LNCaP clone FGC (cell line): ENCODE measurements at regions not wholly inside any gene's neighbourhood (a gene's known extent, or its start where the extent isn't known, plus 50 kb on each side); places are given as distances from the start of the nearest gene placed in this dataset.
"Not testable (repeated sequence)": the region's sequence is repeated elsewhere in the genome, so short reads cannot be mapped to it uniquely, and the experiment has no call there.

Source experiments
- DNase-seq: peaks from one replicate; pipeline ENCODE4 v3.0.0-alpha.2; 2011; ENCODE audit warnings: low read depth
- H3K4me3 ChIP-seq: 2 replicates; pipeline ENCODE4 v1.5.1; 2011; ENCODE audit warnings: mild to moderate bottlenecking, low read depth, low read length, control low read depth
- TF ChIP-seq, protein P1 (sequence below): IDR thresholded peaks from 2 replicates; pipeline ENCODE4 v1.5.1; 2012; ENCODE audit warnings: mild to moderate bottlenecking; ENCODE audit not compliant: control insufficient read depth, insufficient read depth; ENCODE audit errors: extremely low read depth

DNA sequence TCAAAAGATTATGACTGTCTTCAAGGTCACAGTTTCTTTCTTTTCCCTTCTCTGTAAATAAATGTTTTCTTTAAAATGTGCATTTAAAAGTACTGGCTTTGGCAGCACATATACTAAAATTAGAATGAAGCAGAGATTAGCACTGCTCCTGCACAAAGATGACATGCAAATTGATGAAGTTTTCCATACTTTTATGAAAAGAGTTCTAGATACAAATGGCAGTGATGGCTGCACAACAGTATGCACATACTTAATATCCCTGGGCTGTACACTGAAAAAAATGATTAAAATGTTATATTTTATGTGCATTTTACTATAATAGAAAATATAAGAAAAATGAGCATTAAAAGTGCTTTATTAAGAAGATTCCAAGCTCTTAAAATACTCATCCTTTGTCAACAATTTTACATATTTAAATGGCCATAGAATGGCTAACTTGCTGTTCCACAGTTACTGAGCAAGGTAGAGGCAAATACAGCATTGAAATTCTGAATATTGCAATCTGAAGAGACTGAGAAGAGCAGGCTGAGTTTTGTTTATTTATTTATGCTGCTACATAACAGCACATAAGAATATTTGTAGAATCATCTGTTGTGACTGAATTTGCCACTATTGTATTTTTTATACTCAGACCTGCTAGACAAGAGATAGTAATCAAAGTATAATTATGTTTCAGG is 117.8 kb downstream of the GPR37 start:
- H3K4me3 ChIP-seq, result no peak overlapping the region
- no peak for DNase-seq
- TF ChIP-seq, protein P1, sequence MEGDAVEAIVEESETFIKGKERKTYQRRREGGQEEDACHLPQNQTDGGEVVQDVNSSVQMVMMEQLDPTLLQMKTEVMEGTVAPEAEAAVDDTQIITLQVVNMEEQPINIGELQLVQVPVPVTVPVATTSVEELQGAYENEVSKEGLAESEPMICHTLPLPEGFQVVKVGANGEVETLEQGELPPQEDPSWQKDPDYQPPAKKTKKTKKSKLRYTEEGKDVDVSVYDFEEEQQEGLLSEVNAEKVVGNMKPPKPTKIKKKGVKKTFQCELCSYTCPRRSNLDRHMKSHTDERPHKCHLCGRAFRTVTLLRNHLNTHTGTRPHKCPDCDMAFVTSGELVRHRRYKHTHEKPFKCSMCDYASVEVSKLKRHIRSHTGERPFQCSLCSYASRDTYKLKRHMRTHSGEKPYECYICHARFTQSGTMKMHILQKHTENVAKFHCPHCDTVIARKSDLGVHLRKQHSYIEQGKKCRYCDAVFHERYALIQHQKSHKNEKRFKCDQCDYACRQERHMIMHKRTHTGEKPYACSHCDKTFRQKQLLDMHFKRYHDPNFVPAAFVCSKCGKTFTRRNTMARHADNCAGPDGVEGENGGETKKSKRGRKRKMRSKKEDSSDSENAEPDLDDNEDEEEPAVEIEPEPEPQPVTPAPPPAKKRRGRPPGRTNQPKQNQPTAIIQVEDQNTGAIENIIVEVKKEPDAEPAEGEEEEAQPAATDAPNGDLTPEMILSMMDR, result no peak

DNA sequence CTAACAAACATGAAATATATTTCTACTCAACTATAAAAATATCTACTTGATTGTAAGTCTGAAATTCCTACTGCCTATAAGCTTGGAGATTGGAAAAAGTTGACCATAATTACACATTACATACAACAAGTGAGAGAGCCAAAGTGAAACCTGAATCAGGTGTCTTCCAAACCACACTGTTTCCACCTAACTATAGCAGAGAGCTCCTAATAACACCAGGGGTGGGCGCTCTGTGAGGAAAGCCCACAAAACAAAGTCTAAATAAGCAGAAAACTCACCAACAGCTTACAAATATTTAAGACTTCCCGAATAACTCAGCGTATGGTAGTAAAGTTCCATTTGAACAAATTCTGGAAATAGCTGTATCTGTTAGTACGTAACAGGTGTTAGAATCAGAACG is 119.9 kb downstream of the GPR37 start:
- no peak for DNase-seq
- TF ChIP-seq, protein P1, result no peak
- no peak overlapping the region for H3K4me3 ChIP-seq

DNA sequence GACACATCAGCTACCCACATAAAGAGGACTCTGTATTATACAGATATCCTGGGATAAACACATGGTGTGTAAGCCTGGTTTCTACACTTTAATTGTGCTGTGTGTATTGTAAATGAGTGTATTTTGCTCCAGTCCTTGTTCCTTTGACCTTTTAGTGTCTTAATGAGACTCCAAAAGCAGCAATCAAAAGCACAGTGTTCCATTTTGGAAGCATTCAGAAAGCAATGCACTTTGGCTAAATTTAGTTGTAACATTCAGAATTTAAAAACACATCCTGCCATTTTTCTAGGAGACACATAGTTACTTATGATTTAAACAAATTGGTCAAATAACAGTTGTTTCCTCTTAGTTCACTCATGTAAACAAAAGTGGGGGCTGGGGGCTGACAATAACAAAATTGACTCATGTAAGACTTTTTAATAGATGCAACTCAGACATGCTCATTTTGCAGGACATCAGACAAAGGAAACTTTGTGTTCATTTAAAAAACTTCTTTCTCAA is 122.2 kb downstream of the GPR37 start:
- no peak for DNase-seq
- no peak overlapping the region for H3K4me3 ChIP-seq
- TF ChIP-seq, protein P1, result no peak

DNA sequence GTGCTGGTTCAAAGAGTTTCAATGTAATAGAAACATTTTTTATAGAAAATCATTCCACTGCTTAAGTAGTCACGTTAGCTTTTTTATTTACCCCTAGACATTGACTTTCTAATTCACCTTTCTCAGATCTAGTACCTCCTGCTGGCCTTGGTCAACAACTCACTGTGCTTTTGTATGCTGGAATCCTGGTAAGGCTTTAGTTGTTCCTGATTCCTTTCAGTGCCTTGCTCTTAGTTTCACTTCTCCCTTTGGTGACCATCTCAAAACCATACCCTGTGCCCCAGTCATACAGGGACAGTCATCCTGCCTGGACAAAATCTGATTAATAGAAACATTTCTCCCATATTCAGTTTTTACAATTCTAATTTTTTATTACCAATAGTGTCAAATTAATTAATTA is 130.2 kb downstream of the GPR37 start:
- DNase-seq, result no peak
- TF ChIP-seq, protein P1, result no peak
- no peak overlapping the region for H3K4me3 ChIP-seq

DNA sequence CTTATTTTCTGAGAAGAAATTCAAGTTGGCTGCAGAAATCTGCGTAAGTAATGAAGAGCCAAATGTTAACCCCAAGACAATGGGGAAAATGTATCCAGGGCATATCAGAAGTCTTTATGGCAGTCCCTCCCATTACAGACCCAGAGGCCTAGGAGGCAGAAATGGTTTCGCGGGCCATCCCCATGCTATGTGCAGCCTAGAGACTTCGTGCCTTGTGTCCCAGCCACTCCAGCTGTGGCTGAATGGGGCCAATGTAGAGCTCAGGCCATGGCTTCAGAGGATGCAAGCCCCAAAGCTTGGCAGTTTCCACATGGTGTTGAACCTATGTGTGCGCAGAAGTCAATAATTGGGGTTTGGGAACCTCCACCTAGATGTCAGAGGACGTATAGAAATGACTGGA is 131.9 kb downstream of the GPR37 start:
- DNase-seq, result no peak
- TF ChIP-seq, protein P1, result no peak
- no peak overlapping the region for H3K4me3 ChIP-seq

DNA sequence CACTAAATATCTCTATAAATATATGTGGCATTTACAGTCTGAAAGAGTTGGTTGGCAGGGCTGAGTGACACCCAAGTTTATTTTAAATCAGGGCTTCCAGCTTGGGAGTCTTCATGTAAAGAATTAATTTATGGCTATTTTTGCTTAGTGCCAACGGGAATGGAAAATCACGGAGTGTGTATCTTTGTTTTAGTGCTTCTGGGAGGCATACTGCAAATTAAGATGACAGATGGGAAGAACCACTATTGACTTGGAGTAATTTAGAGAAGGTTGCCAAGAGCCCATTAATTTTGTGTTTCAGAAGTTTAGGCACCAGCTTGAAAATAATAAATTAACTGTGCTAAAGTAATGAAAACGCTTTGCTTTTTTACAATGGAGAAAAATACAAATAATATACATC is 135.2 kb downstream of the GPR37 start:
- TF ChIP-seq, protein P1, result no peak
- no peak for DNase-seq
- no peak overlapping the region for H3K4me3 ChIP-seq

DNA sequence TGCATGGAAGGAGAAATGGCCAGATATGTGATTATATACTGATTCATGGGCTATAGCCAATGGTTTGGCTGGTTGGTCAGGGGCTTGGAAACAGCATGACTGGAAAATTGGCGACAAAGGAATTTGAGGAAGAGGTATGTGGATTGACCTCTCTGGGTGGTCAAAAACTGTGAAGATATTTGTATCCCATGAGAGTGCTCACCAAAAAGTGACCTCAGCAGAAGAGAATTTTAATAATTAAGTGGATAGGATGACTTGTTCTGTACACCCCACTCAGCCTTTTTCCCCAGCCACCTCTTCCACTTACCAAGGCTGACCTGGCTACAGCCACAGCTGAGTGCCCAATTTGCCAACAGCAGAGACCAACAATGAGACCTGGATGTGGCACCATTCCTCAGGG is 146.7 kb downstream of the GPR37 start:
- H3K4me3 ChIP-seq, result no peak overlapping the region
- no peak for DNase-seq
- TF ChIP-seq, protein P1, result no peak

DNA sequence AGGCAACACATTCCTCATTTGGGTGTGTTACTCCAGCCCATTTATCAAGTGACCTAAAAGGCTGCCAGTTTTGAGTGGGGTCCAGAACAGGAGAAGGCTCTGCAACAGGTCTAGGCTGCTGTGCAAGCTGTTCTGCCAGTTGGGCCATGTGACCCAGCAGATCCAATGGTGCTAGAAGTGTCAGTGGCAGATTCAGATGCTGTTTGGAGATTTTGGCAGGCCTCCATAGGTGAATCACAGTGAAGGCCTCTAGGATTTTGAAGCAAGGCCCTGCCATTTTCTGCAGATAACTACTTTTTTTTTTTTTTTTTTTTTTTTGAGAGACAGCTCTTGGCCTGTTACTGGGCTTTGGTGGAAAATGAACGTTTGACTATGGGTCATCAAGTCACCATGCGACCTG is 147.5 kb downstream of the GPR37 start:
- not testable (repeated sequence) for H3K4me3 ChIP-seq, DNase-seq
